KMS-11 (cell line): ENCODE measurements at regions not wholly inside any gene's neighbourhood (a gene's known extent, or its start where the extent isn't known, plus 50 kb on each side); places are given as distances from the start of the nearest gene placed in this dataset.

ENCODE experiments used
- H2AFZ ChIP-seq: fragments of 200-600 bp; sonication (generic); 2 replicates; pipeline ENCODE4 v1.6.1; 2016; ENCODE audit warnings: antibody characterized with exemption, mixed run types, low read depth
- H3K27ac ChIP-seq: fragments of 200-600 bp; sonication (generic); 2 replicates; pipeline ENCODE4 v1.6.1; 2016; ENCODE audit warnings: mild to moderate bottlenecking, mixed run types
- H3K27me3 ChIP-seq: fragments of 200-600 bp; sonication (generic); 2 replicates; pipeline ENCODE4 v1.6.1; 2017; ENCODE audit warnings: mild to moderate bottlenecking, low read depth, mixed run types, moderate library complexity; ENCODE audit not compliant: insufficient read depth
- H3K36me3 ChIP-seq: fragments of 200-600 bp; sonication (generic); 2 replicates; pipeline ENCODE4 v1.6.1; 2017; ENCODE audit warnings: mild to moderate bottlenecking, mixed run types; ENCODE audit not compliant: insufficient read depth
- H3K4me1 ChIP-seq: fragments of 200-600 bp; sonication (generic); 2 replicates; pipeline ENCODE4 v1.6.1; 2016; ENCODE audit warnings: mild to moderate bottlenecking, low read depth, mixed run types; ENCODE audit not compliant: poor library complexity, severe bottlenecking
- H3K4me2 ChIP-seq: fragments of 200-600 bp; sonication (generic); 2 replicates; pipeline ENCODE4 v1.7.0; 2016; ENCODE audit warnings: mild to moderate bottlenecking, mixed run types
- H3K4me3 ChIP-seq: fragments of 200-600 bp; sonication (generic); IDR thresholded peaks from 2 replicates; pipeline ENCODE4 v1.6.1; 2017; ENCODE audit warnings: low read depth, low read length, mixed read lengths; ENCODE audit not compliant: insufficient read depth
- H3K79me2 ChIP-seq: fragments of 200-600 bp; sonication (generic); 2 replicates; pipeline ENCODE4 v1.6.1; 2016; ENCODE audit warnings: low read depth, mixed run types; ENCODE audit not compliant: insufficient read depth
- H3K9ac ChIP-seq: fragments of 200-600 bp; sonication (generic); 2 replicates; pipeline ENCODE4 v1.6.1; 2016; ENCODE audit warnings: mild to moderate bottlenecking, mixed run types
- H4K20me1 ChIP-seq: fragments of 200-600 bp; sonication (generic); 2 replicates; pipeline ENCODE4 v1.6.1; 2016; ENCODE audit warnings: mild to moderate bottlenecking, mixed run types; ENCODE audit not compliant: insufficient read depth
- CTCF ChIP-seq: fragments of 200-600 bp; sonication (generic); conservative IDR thresholded peaks from 2 replicates; pipeline ENCODE4 v1.6.1; 2017; ENCODE audit warnings: low read depth, mild to moderate bottlenecking, antibody characterized with exemption, low read length, moderate library complexity, mixed read lengths

GRCh38 chr18:42442656-42443055 is 487.6 kb downstream of the PIK3C3 start:
- H3K27me3 ChIP-seq = no peaks in the 10 kb centered on the region
- no peaks in the 10 kb centered on the region for H3K36me3 ChIP-seq
- H4K20me1 ChIP-seq = no peaks in the 10 kb centered on the region
- no peak overlapping the region for H3K4me2 ChIP-seq
- no peaks in the 10 kb centered on the region for H3K4me1 ChIP-seq
- no peak for TF ChIP-seq CTCF
- H3K9ac ChIP-seq = no peak overlapping the region
- H3K4me3 ChIP-seq = no peak overlapping the region
- no peak overlapping the region for H2AFZ ChIP-seq
- H3K27ac ChIP-seq = no peak overlapping the region
- H3K79me2 ChIP-seq = no peaks in the 10 kb centered on the region

GRCh38 chr18:42444349-42444748 is 489.3 kb downstream of the PIK3C3 start:
- H3K4me2 ChIP-seq = no peak overlapping the region
- H3K9ac ChIP-seq = no peak overlapping the region
- no peak overlapping the region for H2AFZ ChIP-seq
- no peaks in the 10 kb centered on the region for H3K27me3 ChIP-seq
- no peak overlapping the region for H3K4me3 ChIP-seq
- H4K20me1 ChIP-seq = no peaks in the 10 kb centered on the region
- no peak overlapping the region for H3K27ac ChIP-seq
- H3K4me1 ChIP-seq = no peaks in the 10 kb centered on the region
- TF ChIP-seq CTCF = no peak
- no peaks in the 10 kb centered on the region for H3K36me3 ChIP-seq
- no peaks in the 10 kb centered on the region for H3K79me2 ChIP-seq

- no peak overlapping the region for H2AFZ ChIP-seq
- no peak overlapping the region for H3K9ac ChIP-seq
- H3K4me3 ChIP-seq = no peak overlapping the region
- H4K20me1 ChIP-seq = no peaks in the 10 kb centered on the region
- TF ChIP-seq CTCF = no peak
- H3K79me2 ChIP-seq = no peaks in the 10 kb centered on the region
- H3K4me2 ChIP-seq = no peak overlapping the region
- H3K27ac ChIP-seq = no peak overlapping the region
- H3K4me1 ChIP-seq = no peaks in the 10 kb centered on the region
- H3K27me3 ChIP-seq = no peaks in the 10 kb centered on the region
- no peaks in the 10 kb centered on the region for H3K36me3 ChIP-seq
These were observed 490.3 kb downstream of the PIK3C3 start for GRCh38 chr18:42445359-42445758.

GRCh38 chr18:42446195-42446594 is 491.2 kb downstream of the PIK3C3 start:
- Histone ChIP-seq H3K27me3 (no peaks in the 10 kb centered on the region), H3K4me2 (no peak overlapping the region), H4K20me1 (no peaks in the 10 kb centered on the region), H3K36me3 (no peaks in the 10 kb centered on the region), H3K4me1 (no peaks in the 10 kb centered on the region), H3K27ac (no peak overlapping the region), H3K79me2 (no peaks in the 10 kb centered on the region), H3K9ac (no peak overlapping the region), H2AFZ (no peak overlapping the region), H3K4me3 (no peak overlapping the region)
- no peak for TF ChIP-seq CTCF

- H3K27ac ChIP-seq = no peak overlapping the region
- no peaks in the 10 kb centered on the region for H3K27me3 ChIP-seq
- no peaks in the 10 kb centered on the region for H4K20me1 ChIP-seq
- no peak overlapping the region for H3K4me3 ChIP-seq
- no peak for TF ChIP-seq CTCF
- no peaks in the 10 kb centered on the region for H3K4me1 ChIP-seq
- H3K79me2 ChIP-seq = no peaks in the 10 kb centered on the region
- no peak overlapping the region for H3K4me2 ChIP-seq
- H2AFZ ChIP-seq = no peak overlapping the region
- no peaks in the 10 kb centered on the region for H3K36me3 ChIP-seq
- H3K9ac ChIP-seq = no peak overlapping the region
These were observed 492.7 kb downstream of the PIK3C3 start for GRCh38 chr18:42447688-42448087.
